ENCODE measurements at regions not wholly inside any gene's neighbourhood (a gene's known extent, or its start where the extent isn't known, plus 50 kb on each side); places are given as distances from the start of the nearest gene placed in this dataset.
"Not testable (repeated sequence)": the region's sequence is repeated elsewhere in the genome, so short reads cannot be mapped to it uniquely, and the experiment has no call there.

- DNase-seq (ENCODE audit: low spot score): no peak
These were observed 143.9 kb upstream of the ZNF366 start for GRCh38 chr5:72651109-72651508.

GRCh38 chr5:72649449-72649848 lies 142.2 kb upstream of the ZNF366 start:
- DNase-seq (ENCODE audit: low spot score): no peak

- no peak for DNase-seq (ENCODE audit: low spot score)
These were observed 141.3 kb upstream of the ZNF366 start for GRCh38 chr5:72648480-72648879.

- peak; percentile 26 for DNase-seq (ENCODE audit: low spot score)
These were observed 140.6 kb upstream of the ZNF366 start for GRCh38 chr5:72647806-72648205.

GRCh38 chr5:72646246-72646866 lies 139.1 kb upstream of the ZNF366 start:
- DNase-seq (ENCODE audit: low spot score): no peak

- DNase-seq (ENCODE audit: low spot score): no peak
These were observed 138.0 kb upstream of the ZNF366 start for GRCh38 chr5:72645064-72645846.

- DNase-seq (ENCODE audit: low spot score): no peak
These were observed 137.1 kb upstream of the ZNF366 start for GRCh38 chr5:72644296-72644695.

GRCh38 chr5:72641164-72641563 lies 134.0 kb upstream of the ZNF366 start:
- no peak for DNase-seq (ENCODE audit: low spot score)

- no peak for DNase-seq (ENCODE audit: low spot score)
These were observed 129.8 kb upstream of the ZNF366 start for GRCh38 chr5:72637058-72637457.

GRCh38 chr5:72636565-72636964 lies 129.4 kb upstream of the ZNF366 start:
- not testable (repeated sequence) for DNase-seq (ENCODE audit: low spot score)

GRCh38 chr5:72634444-72634843 lies 127.2 kb upstream of the ZNF366 start:
- no peak for DNase-seq (ENCODE audit: low spot score)

- DNase-seq (ENCODE audit: low spot score): no peak
These were observed 126.4 kb upstream of the ZNF366 start for GRCh38 chr5:72633649-72634048.

- no peak for DNase-seq (ENCODE audit: low spot score)
These were observed 125.8 kb upstream of the ZNF366 start for GRCh38 chr5:72633041-72633445.

GRCh38 chr5:72630721-72631120 lies 123.5 kb upstream of the ZNF366 start:
- DNase-seq (ENCODE audit: low spot score): no peak

- DNase-seq (ENCODE audit: low spot score): no peak
These were observed 122.9 kb upstream of the ZNF366 start for GRCh38 chr5:72630081-72630480.

- no peak for DNase-seq (ENCODE audit: low spot score)
These were observed 121.7 kb upstream of the ZNF366 start for GRCh38 chr5:72628771-72629371.

- no peak for DNase-seq (ENCODE audit: low spot score)
These were observed 118.1 kb upstream of the ZNF366 start for GRCh38 chr5:72625332-72625731.

- DNase-seq (ENCODE audit: low spot score): no peak
These were observed 117.5 kb upstream of the ZNF366 start for GRCh38 chr5:72624641-72625236.

GRCh38 chr5:72623936-72624335 lies 116.7 kb upstream of the ZNF366 start:
- DNase-seq (ENCODE audit: low spot score): no peak

GRCh38 chr5:72623323-72623722 lies 116.1 kb upstream of the ZNF366 start:
- no peak for DNase-seq (ENCODE audit: low spot score)

GRCh38 chr5:72622170-72622760 lies 115.1 kb upstream of the ZNF366 start:
- DNase-seq (ENCODE audit: low spot score): no peak

- DNase-seq (ENCODE audit: low spot score): no peak
These were observed 114.4 kb upstream of the ZNF366 start for GRCh38 chr5:72621576-72621975.

- no peak for DNase-seq (ENCODE audit: low spot score)
These were observed 112.5 kb upstream of the ZNF366 start for GRCh38 chr5:72619677-72620076.

All from LoVo (cell line).